ENCODE measurements at regions not wholly inside any gene's neighbourhood (a gene's known extent, or its start where the extent isn't known, plus 50 kb on each side); places are given as distances from the start of the nearest gene placed in this dataset.

- TF ChIP-seq, protein P1, sequence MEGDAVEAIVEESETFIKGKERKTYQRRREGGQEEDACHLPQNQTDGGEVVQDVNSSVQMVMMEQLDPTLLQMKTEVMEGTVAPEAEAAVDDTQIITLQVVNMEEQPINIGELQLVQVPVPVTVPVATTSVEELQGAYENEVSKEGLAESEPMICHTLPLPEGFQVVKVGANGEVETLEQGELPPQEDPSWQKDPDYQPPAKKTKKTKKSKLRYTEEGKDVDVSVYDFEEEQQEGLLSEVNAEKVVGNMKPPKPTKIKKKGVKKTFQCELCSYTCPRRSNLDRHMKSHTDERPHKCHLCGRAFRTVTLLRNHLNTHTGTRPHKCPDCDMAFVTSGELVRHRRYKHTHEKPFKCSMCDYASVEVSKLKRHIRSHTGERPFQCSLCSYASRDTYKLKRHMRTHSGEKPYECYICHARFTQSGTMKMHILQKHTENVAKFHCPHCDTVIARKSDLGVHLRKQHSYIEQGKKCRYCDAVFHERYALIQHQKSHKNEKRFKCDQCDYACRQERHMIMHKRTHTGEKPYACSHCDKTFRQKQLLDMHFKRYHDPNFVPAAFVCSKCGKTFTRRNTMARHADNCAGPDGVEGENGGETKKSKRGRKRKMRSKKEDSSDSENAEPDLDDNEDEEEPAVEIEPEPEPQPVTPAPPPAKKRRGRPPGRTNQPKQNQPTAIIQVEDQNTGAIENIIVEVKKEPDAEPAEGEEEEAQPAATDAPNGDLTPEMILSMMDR (IDR thresholded peaks at IDR 0.05; ENCODE audit: control insufficient read depth, extremely low read depth, insufficient read depth): no peak
- no peak overlapping the region for H3K4me3 ChIP-seq (ENCODE audit: low read depth, low read length)
- DNase-seq (ENCODE audit: low read depth): no peak
These were observed 127.7 kb downstream of the DHX35 start for GRCh38 chr20:39089797-39090196.
